SK-N-SH (cell line): ENCODE measurements at regions not wholly inside any gene's neighbourhood (a gene's known extent, or its start where the extent isn't known, plus 50 kb on each side); places are given as distances from the start of the nearest gene placed in this dataset.

Experiments
- CHD2 ChIP-seq: fragments of 150-350 bp; IDR thresholded peaks from 2 replicates; pipeline ENCODE4 v1.6.1; 2018; ENCODE audit warnings: low read length; ENCODE audit not compliant: partially characterized antibody
- EP300 ChIP-seq, 2 experiments: IDR thresholded peaks; 2 replicates each; pipeline versions ENCODE4 v1.4.0 to v1.6.1; 2012; ENCODE audit warnings: borderline replicate concordance in 1 of 2, low read depth in 1 of 2, low read length in 1 of 2
- FOXJ3 ChIP-seq: sonication (generic); formaldehyde crosslinking; IDR thresholded peaks from 2 replicates; pipeline ENCODE4 v1.5.1; 2020; ENCODE audit warnings: mild to moderate bottlenecking, missing genetic modification reagents
- JUND ChIP-seq: IDR thresholded peaks from 2 replicates; pipeline ENCODE4 v1.4.0; 2012
- RFX5 ChIP-seq: IDR thresholded peaks from 2 replicates; pipeline ENCODE4 v1.6.1; 2012; ENCODE audit warnings: mild to moderate bottlenecking, improper control_type of control experiment, low read length
- RXRA ChIP-seq: IDR thresholded peaks from 2 replicates; pipeline ENCODE4 v1.4.0; 2012; ENCODE audit warnings: low read depth, mild to moderate bottlenecking, borderline replicate concordance
- TF ChIP-seq, protein P1 (sequence below): fragments of 200-600 bp; sonication (generic); IDR thresholded peaks from 2 replicates; pipeline ENCODE4 v1.6.1; 2017; ENCODE audit warnings: antibody characterized with exemption, mild to moderate bottlenecking, moderate library complexity

DNA sequence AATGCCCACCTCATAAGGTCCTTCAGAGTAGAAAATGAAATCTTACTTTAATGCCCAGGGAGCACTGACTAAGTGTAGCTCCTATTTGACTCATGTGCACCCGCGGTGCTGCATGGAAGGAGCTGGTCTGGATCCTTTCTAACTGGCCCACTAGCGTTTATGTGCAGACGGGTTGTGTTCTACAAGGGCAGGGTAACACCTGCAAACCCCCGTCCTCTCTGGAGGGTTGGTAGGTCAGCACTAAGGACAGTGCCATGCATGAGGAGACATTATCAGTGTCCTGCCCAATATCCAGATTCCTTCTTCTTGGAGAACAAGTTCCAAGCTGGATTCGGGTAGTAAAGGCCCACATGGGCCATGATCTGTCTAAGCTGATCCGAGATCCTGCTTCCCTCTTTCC lies 140.3 kb downstream of the ANKRD60 start:
- TF ChIP-seq, protein P1, sequence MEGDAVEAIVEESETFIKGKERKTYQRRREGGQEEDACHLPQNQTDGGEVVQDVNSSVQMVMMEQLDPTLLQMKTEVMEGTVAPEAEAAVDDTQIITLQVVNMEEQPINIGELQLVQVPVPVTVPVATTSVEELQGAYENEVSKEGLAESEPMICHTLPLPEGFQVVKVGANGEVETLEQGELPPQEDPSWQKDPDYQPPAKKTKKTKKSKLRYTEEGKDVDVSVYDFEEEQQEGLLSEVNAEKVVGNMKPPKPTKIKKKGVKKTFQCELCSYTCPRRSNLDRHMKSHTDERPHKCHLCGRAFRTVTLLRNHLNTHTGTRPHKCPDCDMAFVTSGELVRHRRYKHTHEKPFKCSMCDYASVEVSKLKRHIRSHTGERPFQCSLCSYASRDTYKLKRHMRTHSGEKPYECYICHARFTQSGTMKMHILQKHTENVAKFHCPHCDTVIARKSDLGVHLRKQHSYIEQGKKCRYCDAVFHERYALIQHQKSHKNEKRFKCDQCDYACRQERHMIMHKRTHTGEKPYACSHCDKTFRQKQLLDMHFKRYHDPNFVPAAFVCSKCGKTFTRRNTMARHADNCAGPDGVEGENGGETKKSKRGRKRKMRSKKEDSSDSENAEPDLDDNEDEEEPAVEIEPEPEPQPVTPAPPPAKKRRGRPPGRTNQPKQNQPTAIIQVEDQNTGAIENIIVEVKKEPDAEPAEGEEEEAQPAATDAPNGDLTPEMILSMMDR = no peak
- TF ChIP-seq EP300 (IDR thresholded peaks at IDR 0.05; ENCODE audit: borderline replicate concordance in 1 of 2, low read depth in 1 of 2, low read length in 1 of 2) = no peak
- no peak for TF ChIP-seq FOXJ3 (CRISPR knock-in tag)
- no peak for TF ChIP-seq RXRA
- no peak for TF ChIP-seq JUND
- TF ChIP-seq RFX5 = no peak
- TF ChIP-seq CHD2 = no peak
